ENCODE measurements at regions not wholly inside any gene's neighbourhood (a gene's known extent, or its start where the extent isn't known, plus 50 kb on each side); places are given as distances from the start of the nearest gene placed in this dataset.

DNA sequence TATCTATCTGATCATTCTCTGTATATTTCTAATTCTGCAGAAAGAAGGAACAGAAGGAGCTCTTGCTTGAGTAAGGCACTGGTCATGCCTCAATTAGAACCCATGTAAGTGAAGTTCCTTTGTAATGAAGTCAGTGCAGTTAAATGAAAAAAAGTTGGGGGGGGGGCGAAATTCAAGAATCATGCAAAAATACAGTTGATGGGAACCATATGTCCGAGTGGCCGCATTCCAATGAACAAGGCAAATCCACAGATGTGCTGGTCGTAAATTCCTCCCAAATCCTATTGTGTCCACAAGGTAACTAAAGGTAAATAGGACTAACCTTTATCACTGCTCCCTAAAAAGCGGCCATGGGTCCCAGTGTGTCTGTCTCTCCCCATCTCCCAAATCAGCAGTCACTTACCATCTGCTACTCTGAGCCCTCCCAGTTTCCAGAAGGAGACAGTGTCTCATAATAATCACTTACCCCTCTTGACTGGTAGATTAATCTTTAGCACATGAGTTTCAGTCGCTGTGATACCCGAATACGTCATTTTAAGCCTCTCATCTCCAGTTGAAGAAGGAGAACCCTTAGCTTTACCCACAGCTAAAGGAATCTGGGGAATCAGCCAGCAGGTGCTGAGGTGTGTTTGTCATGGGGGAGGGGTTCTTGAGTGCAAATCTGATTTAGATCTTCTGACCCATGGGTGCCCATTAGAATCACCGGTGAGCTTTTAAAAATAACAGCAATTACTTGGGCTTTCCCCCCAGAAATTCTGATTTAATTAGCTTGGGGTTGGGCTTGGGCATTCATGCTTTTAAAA lies 56.3 kb upstream of the EPHB3 start:
- no peak for TF ChIP-seq POLR2A (IDR thresholded peaks at IDR 0.05)
- TF ChIP-seq, protein P1, sequence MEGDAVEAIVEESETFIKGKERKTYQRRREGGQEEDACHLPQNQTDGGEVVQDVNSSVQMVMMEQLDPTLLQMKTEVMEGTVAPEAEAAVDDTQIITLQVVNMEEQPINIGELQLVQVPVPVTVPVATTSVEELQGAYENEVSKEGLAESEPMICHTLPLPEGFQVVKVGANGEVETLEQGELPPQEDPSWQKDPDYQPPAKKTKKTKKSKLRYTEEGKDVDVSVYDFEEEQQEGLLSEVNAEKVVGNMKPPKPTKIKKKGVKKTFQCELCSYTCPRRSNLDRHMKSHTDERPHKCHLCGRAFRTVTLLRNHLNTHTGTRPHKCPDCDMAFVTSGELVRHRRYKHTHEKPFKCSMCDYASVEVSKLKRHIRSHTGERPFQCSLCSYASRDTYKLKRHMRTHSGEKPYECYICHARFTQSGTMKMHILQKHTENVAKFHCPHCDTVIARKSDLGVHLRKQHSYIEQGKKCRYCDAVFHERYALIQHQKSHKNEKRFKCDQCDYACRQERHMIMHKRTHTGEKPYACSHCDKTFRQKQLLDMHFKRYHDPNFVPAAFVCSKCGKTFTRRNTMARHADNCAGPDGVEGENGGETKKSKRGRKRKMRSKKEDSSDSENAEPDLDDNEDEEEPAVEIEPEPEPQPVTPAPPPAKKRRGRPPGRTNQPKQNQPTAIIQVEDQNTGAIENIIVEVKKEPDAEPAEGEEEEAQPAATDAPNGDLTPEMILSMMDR (IDR thresholded peaks at IDR 0.05), result no peak
- peaks cover 0 to 69% (median 0%) of the 10 kb centered on the region in 4 donors for H3K27me3 ChIP-seq
- no peaks in the 10 kb centered on the region for H3K36me3 ChIP-seq
- peaks cover 0 to 3% (median 0%) of the 10 kb centered on the region in 3 donors for H3K4me1 ChIP-seq
- DNase-seq, result no peak
- no peak overlapping the region for H3K4me3 ChIP-seq
- no peak overlapping the region for H3K27ac ChIP-seq
- H3K9me3 ChIP-seq, result peaks cover 0 to 14% (median 5%) of the 10 kb centered on the region in 3 donors
- 53 to 59% methylated on average over 8 of the region's 9 CpGs for WGBS, 2 donors
- intact Hi-C loops (cut with DNase I), result no loop called here

DNA sequence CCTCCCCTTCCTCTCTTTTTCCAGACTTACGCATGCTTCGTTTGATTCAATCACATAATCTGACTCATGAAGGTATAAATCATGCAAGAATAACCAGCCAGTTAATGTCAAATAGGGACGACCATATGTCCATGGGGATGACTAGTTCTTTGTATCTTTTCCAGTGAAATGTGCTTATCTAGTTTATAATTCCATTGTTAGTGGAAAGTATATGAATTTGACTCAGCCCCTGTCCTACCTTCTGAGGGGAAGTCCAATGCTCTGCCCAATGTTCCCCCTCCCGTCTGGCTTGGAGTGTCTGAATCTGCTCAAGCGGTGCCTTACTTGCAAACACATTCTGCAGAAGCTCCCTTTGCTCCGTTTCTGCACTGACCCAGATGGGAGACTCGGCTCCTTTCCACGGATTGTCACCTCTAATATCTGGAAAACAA lies 55.0 kb upstream of the EPHB3 start:
- no peak for DNase-seq
- H3K36me3 ChIP-seq, result no peaks in the 10 kb centered on the region
- H3K27ac ChIP-seq, result no peak overlapping the region
- no peaks in the 10 kb centered on the region for H3K4me1 ChIP-seq
- H3K4me3 ChIP-seq, result no peak overlapping the region
- TF ChIP-seq POLR2A (IDR thresholded peaks at IDR 0.05), result no peak
- TF ChIP-seq, protein P1 (IDR thresholded peaks at IDR 0.05), result no peak
- peaks cover 0 to 11% (median 5%) of the 10 kb centered on the region in 3 donors for H3K9me3 ChIP-seq
- WGBS, 2 donors, result 65 to 68% methylated on average over 8 of the region's 8 CpGs
- intact Hi-C loops (cut with DNase I), result no loop called here
- H3K27me3 ChIP-seq, result peaks cover 0 to 74% (median 2%) of the 10 kb centered on the region in 4 donors

DNA sequence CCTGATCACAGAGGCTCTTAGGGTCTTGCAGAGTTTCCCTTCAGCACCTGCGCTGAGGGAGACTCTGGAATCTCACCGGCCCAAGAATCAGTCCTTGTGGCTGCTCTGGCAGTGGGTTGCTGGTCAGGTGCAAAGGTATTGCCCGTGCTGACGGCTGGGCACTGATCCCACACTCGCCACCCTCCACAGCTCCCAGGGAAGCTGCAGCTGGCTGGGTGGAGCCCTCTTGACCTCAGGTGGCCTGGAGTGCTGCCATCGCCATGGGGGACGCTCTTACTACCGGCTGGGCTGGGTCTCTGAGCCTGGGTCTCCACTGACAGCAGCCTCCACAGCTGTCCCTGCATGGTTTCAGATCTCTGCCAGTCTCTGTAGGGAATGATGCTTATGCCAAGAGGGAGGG lies 52.6 kb upstream of the EPHB3 start:
- H3K27me3 ChIP-seq, result peaks cover 0 to 89% (median 3%) of the 10 kb centered on the region in 4 donors
- H3K36me3 ChIP-seq, result no peaks in the 10 kb centered on the region
- DNase-seq, result no peak
- H3K4me3 ChIP-seq, result no peak overlapping the region
- WGBS, 2 donors, result 100% methylated on average over 1 of the region's 8 CpGs; no CpG with 5 or more reads in 1 of the 2 donors
- H3K9me3 ChIP-seq, result peaks cover 0 to 5% (median 0%) of the 10 kb centered on the region in 3 donors
- H3K27ac ChIP-seq, result no peak overlapping the region
- intact Hi-C loops (cut with DNase I), result no loop called here
- TF ChIP-seq, protein P1 (IDR thresholded peaks at IDR 0.05), result no peak
- TF ChIP-seq POLR2A (IDR thresholded peaks at IDR 0.05), result no peak
- peaks cover 9 to 10% (median 10%) of the 10 kb centered on the region in 3 donors for H3K4me1 ChIP-seq

DNA sequence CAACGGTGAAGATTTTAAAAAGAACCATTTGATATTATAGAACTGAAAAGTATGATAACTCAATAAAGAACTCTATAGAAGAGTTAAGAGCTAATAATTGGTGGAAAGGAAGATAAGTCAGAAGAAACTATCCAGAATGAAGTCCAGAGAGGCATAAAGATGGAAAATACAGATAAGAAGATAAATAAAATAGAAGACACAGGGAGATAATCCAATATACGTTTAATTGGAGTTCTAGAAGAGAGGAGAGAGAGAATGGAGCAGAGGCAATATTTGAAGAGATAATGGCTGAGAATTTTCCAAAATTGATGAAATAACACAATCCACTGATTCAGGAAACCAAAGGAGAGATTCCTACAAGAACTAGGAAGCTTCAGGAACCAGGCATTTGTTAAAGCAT lies 49.8 kb upstream of the EPHB3 start:
- peaks cover 0 to 5% (median 0%) of the 10 kb centered on the region in 3 donors for H3K9me3 ChIP-seq
- TF ChIP-seq POLR2A (IDR thresholded peaks at IDR 0.05), result no peak
- TF ChIP-seq, protein P1 (IDR thresholded peaks at IDR 0.05), result no peak
- H3K4me3 ChIP-seq, result no peak overlapping the region
- H3K36me3 ChIP-seq, result no peaks in the 10 kb centered on the region
- peaks cover 0 to 85% (median 3%) of the 10 kb centered on the region in 4 donors for H3K27me3 ChIP-seq
- intact Hi-C loops (cut with DNase I), result loop anchor here (10.0 kb wide), 3 partner anchors 47 to 137 kb away; partner anchors contain the start of gene THPO
- no peak for DNase-seq
- WGBS, 2 donors, result 85 to 93% methylated on average over 2 of the region's 2 CpGs
- H3K27ac ChIP-seq, result no peak overlapping the region
- H3K4me1 ChIP-seq, result peaks cover 9 to 12% (median 11%) of the 10 kb centered on the region in 3 donors
